ENCODE measurements at regions not wholly inside any gene's neighbourhood (a gene's known extent, or its start where the extent isn't known, plus 50 kb on each side); places are given as distances from the start of the nearest gene placed in this dataset.

- FAIRE-seq, result no peak
- peak; percentile 87 for DNase-seq (ENCODE audit: low spot score)
Measured at GRCh38 chr13:23980160-23980551, 82.9 kb upstream of the C1QTNF9B start.

GRCh38 chr13:23983671-23984070 is 86.4 kb upstream of the C1QTNF9B start:
- FAIRE-seq (no peak), DNase-seq (ENCODE audit: low spot score) (no peak)

GRCh38 chr13:23984546-23984945 is 87.2 kb upstream of the C1QTNF9B start:
- DNase-seq (ENCODE audit: low spot score) (no peak), FAIRE-seq (no peak)

- no peak for FAIRE-seq
- DNase-seq (ENCODE audit: low spot score), result no peak
Measured at GRCh38 chr13:23985060-23985459, 87.8 kb upstream of the C1QTNF9B start.

GRCh38 chr13:23985839-23986238 is 88.5 kb upstream of the C1QTNF9B start:
- no peak for DNase-seq (ENCODE audit: low spot score)
- no peak for FAIRE-seq

GRCh38 chr13:23986619-23987018 is 89.3 kb upstream of the C1QTNF9B start:
- no peak for FAIRE-seq
- no peak for DNase-seq (ENCODE audit: low spot score)

- DNase-seq (ENCODE audit: low spot score) (no peak), FAIRE-seq (no peak)
Measured at GRCh38 chr13:23987331-23987894, 90.1 kb upstream of the C1QTNF9B start.

- FAIRE-seq, result no peak
Measured at GRCh38 chr13:23988546-23989122, 91.3 kb upstream of the C1QTNF9B start.

GRCh38 chr13:23990455-23990854 is 93.2 kb upstream of the C1QTNF9B start:
- FAIRE-seq (no peak), DNase-seq (ENCODE audit: low spot score) (no peak)

More at GRCh38 chr13:23988546-23989122, 91.3 kb upstream of the C1QTNF9B start:
- DNase-seq (ENCODE audit: low spot score), result no peak

- FAIRE-seq (no peak), DNase-seq (ENCODE audit: low spot score) (no peak)
Measured at GRCh38 chr13:23991119-23991518, 93.8 kb upstream of the C1QTNF9B start.

GRCh38 chr13:23992781-23993679 is 95.7 kb upstream of the C1QTNF9B start:
- FAIRE-seq, result no peak
- DNase-seq (ENCODE audit: low spot score), result no peak

GRCh38 chr13:23993680-23993985 is 96.3 kb upstream of the C1QTNF9B start:
- DNase-seq (ENCODE audit: low spot score) (no peak), FAIRE-seq (no peak)

- no peak for FAIRE-seq
- no peak for DNase-seq (ENCODE audit: low spot score)
Measured at GRCh38 chr13:23995283-23996073, 98.2 kb upstream of the C1QTNF9B start.

- no peak for FAIRE-seq
- no peak for DNase-seq (ENCODE audit: low spot score)
Measured at GRCh38 chr13:23996456-23996855, 99.2 kb upstream of the C1QTNF9B start.

- no peak for DNase-seq (ENCODE audit: low spot score)
- no peak for FAIRE-seq
Measured at GRCh38 chr13:23999424-23999823, 102.1 kb upstream of the C1QTNF9B start.

GRCh38 chr13:24002206-24002815 is 105.0 kb upstream of the C1QTNF9B start:
- FAIRE-seq (no peak), DNase-seq (ENCODE audit: low spot score) (no peak)

- FAIRE-seq, result no peak
Measured at GRCh38 chr13:24004142-24004899, 107.0 kb upstream of the C1QTNF9B start.

GRCh38 chr13:24004971-24005370 is 107.7 kb upstream of the C1QTNF9B start:
- no peak for DNase-seq (ENCODE audit: low spot score)
- FAIRE-seq, result no peak

More at GRCh38 chr13:24004142-24004899, 107.0 kb upstream of the C1QTNF9B start:
- DNase-seq (ENCODE audit: low spot score), result no peak

- no peak for FAIRE-seq
- no peak for DNase-seq (ENCODE audit: low spot score)
Measured at GRCh38 chr13:24005755-24006281, 108.5 kb upstream of the C1QTNF9B start.

- no peak for FAIRE-seq
- DNase-seq (ENCODE audit: low spot score), result no peak
Measured at GRCh38 chr13:24006520-24007248, 109.4 kb upstream of the C1QTNF9B start.
